AG04450 (cell line): ENCODE measurements at regions not wholly inside any gene's neighbourhood (a gene's known extent, or its start where the extent isn't known, plus 50 kb on each side); places are given as distances from the start of the nearest gene placed in this dataset.

Experiments used
- CTCF ChIA-PET: fragments of 300-600, 350-600 bp; formaldehyde crosslinking; extraction: SDS; loops from one replicate; lab custom pipeline; 2022; ENCODE audit warnings: antibody characterized with exemption, inconsistent platforms; lab: Charles Lee
- POLR2A ChIA-PET: fragments of 350-600 bp; formaldehyde crosslinking; extraction: SDS; loops from one replicate; lab custom pipeline; 2021; ENCODE audit warnings: antibody characterized with exemption, inconsistent platforms; lab: Yijun Ruan, JAX
- DNase-seq: peaks from one replicate; pipeline ENCODE4 v3.0.0-alpha.2; 2011; ENCODE audit warnings: low read depth, low spot score
- H3K27ac ChIP-seq: one replicate; pipeline ENCODE4 v1.5.1; 2012; ENCODE audit warnings: low read depth, low read length, control low read depth
- H3K27me3 ChIP-seq: one replicate; pipeline ENCODE4 v1.6.0; 2012; ENCODE audit warnings: low read length; ENCODE audit not compliant: control insufficient read depth, insufficient read depth
- H3K4me3 ChIP-seq: 2 replicates; pipeline ENCODE4 v1.5.1; 2011; ENCODE audit warnings: mild to moderate bottlenecking, low read depth, low read length, control low read depth
- H3K9me3 ChIP-seq: 2 replicates; pipeline ENCODE4 v1.5.1; 2012; ENCODE audit warnings: low read length; ENCODE audit not compliant: control insufficient read depth, insufficient read depth
- CTCF ChIP-seq: IDR thresholded peaks from 2 replicates; pipeline ENCODE4 v1.5.1; 2011; ENCODE audit warnings: low read depth, low read length, control low read depth, inconsistent platforms

- Histone ChIP-seq H3K9me3 (peaks cover 41% of the 10 kb centered on the region), H3K27me3 (no peaks in the 10 kb centered on the region), H3K27ac (no peak overlapping the region), H3K4me3 (no peak overlapping the region)
- TF ChIP-seq CTCF, result no peak
- CTCF ChIA-PET, result no interaction called here
- POLR2A ChIA-PET, result no interaction called here
- DNase-seq, result no peak
Measured at GRCh38 chr14:105783707-105784106, 257.3 kb downstream of the TMEM121 start.

- ChIA-PET CTCF (no interaction called here), POLR2A (no interaction called here)
- H3K27me3 ChIP-seq, result no peaks in the 10 kb centered on the region
- DNase-seq, result no peak
- TF ChIP-seq CTCF, result no peak
- H3K9me3 ChIP-seq, result peaks cover 42% of the 10 kb centered on the region
- no peak overlapping the region for H3K4me3 ChIP-seq
- no peak overlapping the region for H3K27ac ChIP-seq
Measured at GRCh38 chr14:105793836-105794235, 267.5 kb downstream of the TMEM121 start.

GRCh38 chr14:105797546-105797945 is 271.2 kb downstream of the TMEM121 start:
- TF ChIP-seq CTCF, result no peak
- Histone ChIP-seq H3K4me3 (no peak overlapping the region), H3K27ac (no peak overlapping the region), H3K27me3 (no peaks in the 10 kb centered on the region), H3K9me3 (peaks cover 32% of the 10 kb centered on the region)
- ChIA-PET POLR2A (no interaction called here), CTCF (no interaction called here)
- DNase-seq, result no peak

- DNase-seq, result no peak
- Histone ChIP-seq H3K9me3 (peaks cover 27% of the 10 kb centered on the region), H3K4me3 (no peak overlapping the region), H3K27ac (no peak overlapping the region), H3K27me3 (no peaks in the 10 kb centered on the region)
- no peak for TF ChIP-seq CTCF
- CTCF ChIA-PET, result no interaction called here
- POLR2A ChIA-PET, result no interaction called here
Measured at GRCh38 chr14:105805701-105806100, 279.3 kb downstream of the TMEM121 start.

- CTCF ChIA-PET, result no interaction called here
- POLR2A ChIA-PET, result no interaction called here
- Histone ChIP-seq H3K4me3 (no peak overlapping the region), H3K27ac (no peak overlapping the region), H3K27me3 (no peaks in the 10 kb centered on the region), H3K9me3 (peaks cover 31% of the 10 kb centered on the region)
- no peak for TF ChIP-seq CTCF
- DNase-seq, result no peak
Measured at GRCh38 chr14:105806568-105806967, 280.2 kb downstream of the TMEM121 start.
